ENCODE measurements at regions not wholly inside any gene's neighbourhood (a gene's known extent, or its start where the extent isn't known, plus 50 kb on each side); places are given as distances from the start of the nearest gene placed in this dataset.

DNA sequence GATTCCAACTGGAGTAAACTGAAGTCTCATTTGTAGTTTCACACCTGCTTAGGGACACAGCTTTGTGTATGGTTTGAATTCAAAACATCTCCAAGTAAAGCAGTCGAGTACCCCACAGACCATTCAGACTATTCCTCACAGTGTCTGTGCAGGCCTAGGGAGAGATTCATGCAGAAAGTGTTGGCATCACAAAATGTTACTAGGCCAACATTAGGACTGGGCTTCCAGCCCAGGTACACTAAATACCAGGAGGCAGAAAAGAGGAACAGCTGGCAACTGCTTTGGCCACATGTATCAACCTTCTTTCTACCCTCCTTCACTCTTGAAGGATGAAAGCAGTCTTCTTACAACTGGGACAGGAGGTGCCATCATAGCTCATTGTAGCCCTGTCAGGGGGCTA, 270.4 kb upstream of the TMEFF2 start:
- POLR2A ChIA-PET, result no interaction called here
- 54% methylated on average over 1 of the region's 1 CpG for WGBS (ENCODE audit: missing lambda C conversion rate)
- no peak for TF ChIP-seq HOXB13 (CRISPR knock-in tag; IDR thresholded peaks at IDR 0.05; ENCODE audit: low read depth)
- TF ChIP-seq FOSB (CRISPR knock-in tag; IDR thresholded peaks at IDR 0.05), result no peak
- TF ChIP-seq, protein P1, sequence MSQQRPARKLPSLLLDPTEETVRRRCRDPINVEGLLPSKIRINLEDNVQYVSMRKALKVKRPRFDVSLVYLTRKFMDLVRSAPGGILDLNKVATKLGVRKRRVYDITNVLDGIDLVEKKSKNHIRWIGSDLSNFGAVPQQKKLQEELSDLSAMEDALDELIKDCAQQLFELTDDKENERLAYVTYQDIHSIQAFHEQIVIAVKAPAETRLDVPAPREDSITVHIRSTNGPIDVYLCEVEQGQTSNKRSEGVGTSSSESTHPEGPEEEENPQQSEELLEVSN (IDR thresholded peaks at IDR 0.05; ENCODE audit: borderline replicate concordance, low read depth), result no peak
- TF ChIP-seq MYC (IDR thresholded peaks at IDR 0.05; ENCODE audit: borderline replicate concordance, low read length), result no peak
- no peak for TF ChIP-seq FOSL2 (IDR thresholded peaks at IDR 0.05)
- no peak for TF ChIP-seq FOSL2 (CRISPR knock-in tag; IDR thresholded peaks at IDR 0.05)
- no peak for ATAC-seq
- CTCF ChIA-PET, result no interaction called here
- Histone ChIP-seq H3K4me2 (no peak overlapping the region), H3K27ac (no peak overlapping the region), H3K4me1 (peaks cover 13% of the 10 kb centered on the region; the same call in 2 of the 3 replicates), H3K4me3 (no peak overlapping the region), H3K9me3 (no peaks in the 10 kb centered on the region)
- FAIRE-seq, result no peak
- no peak for DNase-seq (ENCODE audit: low read depth in 1 of 2, low spot score in 1 of 2)

DNA sequence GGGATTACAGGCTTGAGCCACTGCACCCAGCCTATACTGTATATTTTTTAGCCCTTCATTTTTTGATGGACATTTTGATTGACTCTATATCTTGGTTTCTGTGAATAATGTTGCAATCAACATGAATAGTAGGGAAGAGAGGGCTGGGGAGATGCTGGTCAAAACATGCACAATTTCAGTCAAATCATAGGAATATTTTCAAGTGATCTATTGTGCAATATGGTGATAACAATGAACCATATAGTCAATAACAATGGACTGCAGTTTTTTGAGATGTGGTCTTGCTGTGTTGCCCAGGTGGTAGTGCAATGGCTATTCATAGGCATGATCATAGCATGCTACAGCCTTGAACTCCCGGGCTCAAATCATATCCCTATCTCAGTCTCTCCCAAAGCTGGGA, 264.7 kb upstream of the TMEFF2 start:
- H3K4me1 ChIP-seq, result no peaks in the 10 kb centered on the region
- no peak overlapping the region for H3K4me2 ChIP-seq
- ChIA-PET CTCF (no interaction called here), POLR2A (no interaction called here)
- FAIRE-seq, result no peak
- TF ChIP-seq CHD4 (IDR thresholded peaks at IDR 0.05; ENCODE audit: borderline replicate concordance) (no peak), TP53 (CRISPR knock-in tag; IDR thresholded peaks at IDR 0.05) (no peak)
- DNase-seq (ENCODE audit: low read depth in 1 of 2, low spot score in 1 of 2), result no peak
- no peak overlapping the region for H3K4me3 ChIP-seq
- H3K27ac ChIP-seq, result no peak overlapping the region
- no peak for ATAC-seq
- 27% methylated on average over 1 of the region's 1 CpG for WGBS (ENCODE audit: missing lambda C conversion rate)
- H3K9me3 ChIP-seq, result no peaks in the 10 kb centered on the region

DNA sequence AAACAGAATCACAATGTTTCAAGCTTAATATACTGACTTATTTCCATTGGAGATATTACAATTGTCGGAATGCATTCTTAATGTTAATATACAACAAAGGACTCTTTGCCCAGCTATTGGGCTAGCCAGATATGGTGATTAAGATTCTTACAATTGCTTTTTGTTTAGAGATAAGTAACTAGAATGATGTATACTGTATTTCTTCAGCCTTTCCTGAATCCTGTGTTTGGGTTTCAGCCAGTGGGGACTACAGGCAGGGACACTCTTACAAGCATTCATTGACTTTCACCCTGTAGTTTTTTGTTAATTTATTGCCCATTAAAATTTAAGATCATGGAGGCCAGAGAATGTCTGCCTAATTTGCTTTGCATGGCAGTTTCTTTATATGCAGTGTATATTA, 254.1 kb upstream of the TMEFF2 start:
- ChIA-PET POLR2A (no interaction called here), CTCF (no interaction called here)
- no peak overlapping the region for H3K4me3 ChIP-seq
- no peak for TF ChIP-seq HDAC2 (IDR thresholded peaks at IDR 0.05)
- TF ChIP-seq RAD21 (conservative IDR thresholded peaks at IDR 0.05 in 1 of 2, IDR thresholded peaks at IDR 0.05 in 1 of 2), result no peak
- TF ChIP-seq RCOR1 (IDR thresholded peaks at IDR 0.05; ENCODE audit: low read depth, low read length), result no peak
- TF ChIP-seq, protein P2, sequence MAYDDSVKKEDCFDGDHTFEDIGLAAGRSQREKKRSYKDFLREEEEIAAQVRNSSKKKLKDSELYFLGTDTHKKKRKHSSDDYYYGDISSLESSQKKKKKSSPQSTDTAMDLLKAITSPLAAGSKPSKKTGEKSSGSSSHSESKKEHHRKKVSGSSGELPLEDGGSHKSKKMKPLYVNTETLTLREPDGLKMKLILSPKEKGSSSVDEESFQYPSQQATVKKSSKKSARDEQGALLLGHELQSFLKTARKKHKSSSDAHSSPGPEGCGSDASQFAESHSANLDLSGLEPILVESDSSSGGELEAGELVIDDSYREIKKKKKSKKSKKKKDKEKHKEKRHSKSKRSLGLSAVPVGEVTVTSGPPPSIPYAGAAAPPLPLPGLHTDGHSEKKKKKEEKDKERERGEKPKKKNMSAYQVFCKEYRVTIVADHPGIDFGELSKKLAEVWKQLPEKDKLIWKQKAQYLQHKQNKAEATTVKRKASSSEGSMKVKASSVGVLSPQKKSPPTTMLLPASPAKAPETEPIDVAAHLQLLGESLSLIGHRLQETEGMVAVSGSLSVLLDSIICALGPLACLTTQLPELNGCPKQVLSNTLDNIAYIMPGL (CRISPR knock-in tag; IDR thresholded peaks at IDR 0.05; ENCODE audit: borderline replicate concordance), result no peak
- no peak for TF ChIP-seq CBX2 (IDR thresholded peaks at IDR 0.05; ENCODE audit: borderline replicate concordance, low read depth)
- TF ChIP-seq, protein P3, sequence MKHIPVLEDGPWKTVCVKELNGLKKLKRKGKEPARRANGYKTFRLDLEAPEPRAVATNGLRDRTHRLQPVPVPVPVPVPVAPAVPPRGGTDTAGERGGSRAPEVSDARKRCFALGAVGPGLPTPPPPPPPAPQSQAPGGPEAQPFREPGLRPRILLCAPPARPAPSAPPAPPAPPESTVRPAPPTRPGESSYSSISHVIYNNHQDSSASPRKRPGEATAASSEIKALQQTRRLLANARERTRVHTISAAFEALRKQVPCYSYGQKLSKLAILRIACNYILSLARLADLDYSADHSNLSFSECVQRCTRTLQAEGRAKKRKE (CRISPR knock-in tag; IDR thresholded peaks at IDR 0.05; ENCODE audit: low read depth), result no peak
- TF ChIP-seq FOSB (CRISPR knock-in tag; IDR thresholded peaks at IDR 0.05), result no peak
- TF ChIP-seq RFX5 (IDR thresholded peaks at IDR 0.05), result no peak
- TF ChIP-seq, protein P4, sequence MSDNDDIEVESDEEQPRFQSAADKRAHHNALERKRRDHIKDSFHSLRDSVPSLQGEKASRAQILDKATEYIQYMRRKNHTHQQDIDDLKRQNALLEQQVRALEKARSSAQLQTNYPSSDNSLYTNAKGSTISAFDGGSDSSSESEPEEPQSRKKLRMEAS (IDR thresholded peaks at IDR 0.05), result no peak
- no peak for TF ChIP-seq MAZ (IDR thresholded peaks at IDR 0.05; ENCODE audit: borderline replicate concordance, low read depth, low read length)
- no peak for TF ChIP-seq ZFP36 (IDR thresholded peaks at IDR 0.05; ENCODE audit: borderline replicate concordance, partially characterized antibody)
- TF ChIP-seq SMC3 (IDR thresholded peaks at IDR 0.05), result no peak
- no peak for ATAC-seq
- H3K27ac ChIP-seq, result no peak overlapping the region
- no peak for FAIRE-seq
- H3K4me1 ChIP-seq, result no peaks in the 10 kb centered on the region
- no peak overlapping the region for H3K4me2 ChIP-seq
- no peaks in the 10 kb centered on the region for H3K9me3 ChIP-seq
- WGBS (ENCODE audit: missing lambda C conversion rate), result 80% methylated on average over 1 of the region's 1 CpG
- DNase-seq (ENCODE audit: low read depth in 1 of 2, low spot score in 1 of 2), result no peak
